ENCODE measurements at regions not wholly inside any gene's neighbourhood (a gene's known extent, or its start where the extent isn't known, plus 50 kb on each side); places are given as distances from the start of the nearest gene placed in this dataset.

GRCh38 chr4:81785338-81785737 lies 313.6 kb upstream of the RASGEF1B start:
- no TSS peak for BruUV-seq (replicated peaks)

GRCh38 chr4:81783558-81783957 lies 311.9 kb upstream of the RASGEF1B start:
- Histone ChIP-seq H3K36me3 (ENCODE audit: control insufficient read depth, insufficient read depth, low read length) (no peaks in the 10 kb centered on the region), H3K9me3 (ENCODE audit: control insufficient read depth, insufficient read depth, low read depth, low read length) (no peaks in the 10 kb centered on the region), H3K4me1 (ENCODE audit: control insufficient read depth, insufficient read depth, low read length) (no peaks in the 10 kb centered on the region), H3K27me3 (ENCODE audit: control insufficient read depth, insufficient read depth, low read length) (no peaks in the 10 kb centered on the region), H3K4me3 (ENCODE audit: low read depth in 2 of 2, low read length in 2 of 2) (no peak overlapping the region), H3K27ac (ENCODE audit: low read length) (no peak overlapping the region)
- DNase-seq (ENCODE audit: low read depth, low spot score) (no peak), ATAC-seq (no peak)
- in situ Hi-C loops (cut with HindIII; ENCODE audit: low pct_unique_long_range_greater_than_20kb, low sequenced_read_pairs) (no loop called here), intact Hi-C loops (cut with micrococcal nuclease; ENCODE audit: unreplicated experiment) (no loop called here)
- ChIA-PET CTCF (no interaction called here), POLR2A (no interaction called here)
- BruUV-seq (replicated peaks), result no TSS peak
- TF ChIP-seq CTCF (IDR thresholded peaks at IDR 0.05) (no peak), TCF7L2 (IDR thresholded peaks at IDR 0.05; ENCODE audit: low read depth, low read length) (no peak), REST (IDR thresholded peaks at IDR 0.05; ENCODE audit: insufficient read depth in 1 of 2, low read depth in 2 of 2, low read length in 1 of 2) (no peak), POLR2AphosphoS5 (IDR thresholded peaks at IDR 0.05; ENCODE audit: low read depth, low read length) (no peak)

More at GRCh38 chr4:81785338-81785737, 313.6 kb upstream of the RASGEF1B start:
- no peak for ATAC-seq
- ChIA-PET CTCF (no interaction called here), POLR2A (no interaction called here)
- no peak for DNase-seq (ENCODE audit: low read depth, low spot score)
- H3K36me3 ChIP-seq (ENCODE audit: control insufficient read depth, insufficient read depth, low read length), result no peaks in the 10 kb centered on the region
- H3K4me3 ChIP-seq (ENCODE audit: low read depth in 2 of 2, low read length in 2 of 2), result no peak overlapping the region
- H3K27ac ChIP-seq (ENCODE audit: low read length), result no peak overlapping the region
- no peaks in the 10 kb centered on the region for H3K9me3 ChIP-seq (ENCODE audit: control insufficient read depth, insufficient read depth, low read depth, low read length)
- no peaks in the 10 kb centered on the region for H3K27me3 ChIP-seq (ENCODE audit: control insufficient read depth, insufficient read depth, low read length)
- in situ Hi-C loops (cut with HindIII; ENCODE audit: low pct_unique_long_range_greater_than_20kb, low sequenced_read_pairs), result no loop called here
- no peaks in the 10 kb centered on the region for H3K4me1 ChIP-seq (ENCODE audit: control insufficient read depth, insufficient read depth, low read length)
- intact Hi-C loops (cut with micrococcal nuclease; ENCODE audit: unreplicated experiment), result no loop called here
- TF ChIP-seq CTCF (IDR thresholded peaks at IDR 0.05), result no peak
- TF ChIP-seq REST (IDR thresholded peaks at IDR 0.05; ENCODE audit: insufficient read depth in 1 of 2, low read depth in 2 of 2, low read length in 1 of 2), result no peak
- TF ChIP-seq TCF7L2 (IDR thresholded peaks at IDR 0.05; ENCODE audit: low read depth, low read length), result no peak

Data from Panc1 (cell line).